Mammary epithelial cell (primary cell): ENCODE measurements at regions not wholly inside any gene's neighbourhood (a gene's known extent, or its start where the extent isn't known, plus 50 kb on each side); places are given as distances from the start of the nearest gene placed in this dataset.

Source experiments
- CTCF ChIP-seq, 2 donors: IDR thresholded peaks in 1 of 2; conservative IDR thresholded peaks in 1 of 2; 2 replicates each; pipeline ENCODE4 v1.5.1; 2011 to 2012; ENCODE audit warnings: inconsistent platforms in 2 of 2, low read length in 2 of 2, mild to moderate bottlenecking in 2 of 2, control low read depth in 1 of 2, low read depth in 1 of 2; ENCODE audit not compliant: insufficient read depth in 1 of 2; ENCODE audit errors: extremely low read depth in 1 of 2
- EZH2 ChIP-seq: IDR thresholded peaks from 2 replicates; pipeline ENCODE4 v1.6.1; 2012; ENCODE audit warnings: low read length, inconsistent platforms, borderline replicate concordance

GRCh38 chr2:65934992-65935629 is 499.8 kb upstream of the MEIS1 start:
- no peak for TF ChIP-seq CTCF (conservative IDR thresholded peaks at IDR 0.05 in 1 of 2, IDR thresholded peaks at IDR 0.05 in 1 of 2; ENCODE audit: extremely low read depth in 1 of 2, insufficient read depth in 1 of 2, low read depth in 1 of 2, low read length in 2 of 2)
- no peak for TF ChIP-seq EZH2
